Brain microvascular endothelial cell (primary cell): ENCODE measurements at regions not wholly inside any gene's neighbourhood (a gene's known extent, or its start where the extent isn't known, plus 50 kb on each side); places are given as distances from the start of the nearest gene placed in this dataset.

Experiments used
- DNase-seq: peaks from one replicate; pipeline ENCODE4 v3.0.0-alpha.2; 2020
- H3K27ac ChIP-seq: fragments of 250-450 bp; sonication (Bioruptor Pico); 2 replicates; pipeline ENCODE4 v1.5.1; 2020; ENCODE audit warnings: mild to moderate bottlenecking, moderate library complexity
- H3K27me3 ChIP-seq: fragments of 250-450 bp; sonication (Bioruptor Pico); replicated peaks from 2 replicates; pipeline ENCODE4 v1.5.1; 2020; ENCODE audit warnings: mild to moderate bottlenecking
- H3K36me3 ChIP-seq: fragments of 250-450 bp; sonication (Bioruptor Pico); replicated peaks from 2 replicates; pipeline ENCODE4 v1.5.1; 2020; ENCODE audit warnings: mild to moderate bottlenecking
- H3K4me3 ChIP-seq: 2 replicates; pipeline ENCODE4 v1.5.1; 2011; ENCODE audit warnings: low read depth, mild to moderate bottlenecking, control low read depth, low read length, moderate library complexity
- CTCF ChIP-seq: IDR thresholded peaks from 2 replicates; pipeline ENCODE4 v1.5.1; 2011; ENCODE audit warnings: low read depth, mild to moderate bottlenecking, moderate library complexity, low read length, control low read depth, inconsistent platforms; ENCODE audit errors: missing control alignments
- in situ Hi-C: cut with HindIII; loops from 2 replicates; pipeline ENCODE4 v1.10.0; 2017; ENCODE audit warnings: low sequenced_read_pairs, low pct_ligation_motif_present

- no peaks in the 10 kb centered on the region for H3K36me3 ChIP-seq
- no peak overlapping the region for H3K27ac ChIP-seq
- no peak overlapping the region for H3K4me3 ChIP-seq
- no peaks in the 10 kb centered on the region for H3K27me3 ChIP-seq
- DNase-seq: no peak
- no peak for TF ChIP-seq CTCF
- in situ Hi-C loops: no loop called here
These were observed 2219.9 kb downstream of the LRRC4C start for GRCh38 chr11:39239553-39239952.

- in situ Hi-C loops: no loop called here
- no peak overlapping the region for H3K4me3 ChIP-seq
- no peak overlapping the region for H3K27ac ChIP-seq
- TF ChIP-seq CTCF: no peak
- DNase-seq: no peak
- H3K27me3 ChIP-seq: no peaks in the 10 kb centered on the region
- H3K36me3 ChIP-seq: no peaks in the 10 kb centered on the region
These were observed 2222.5 kb downstream of the LRRC4C start for GRCh38 chr11:39236916-39237315.

GRCh38 chr11:39221550-39222138, 2237.8 kb downstream of the LRRC4C start:
- TF ChIP-seq CTCF: no peak
- in situ Hi-C loops: no loop called here

GRCh38 chr11:39220501-39221230, 2238.8 kb downstream of the LRRC4C start:
- no peak for TF ChIP-seq CTCF
- in situ Hi-C loops: no loop called here
- DNase-seq: no peak

More at GRCh38 chr11:39221550-39222138, 2237.8 kb downstream of the LRRC4C start:
- H3K36me3 ChIP-seq: no peaks in the 10 kb centered on the region
- H3K4me3 ChIP-seq: no peak overlapping the region
- DNase-seq: no peak
- H3K27ac ChIP-seq: no peak overlapping the region
- no peaks in the 10 kb centered on the region for H3K27me3 ChIP-seq

GRCh38 chr11:39220069-39220468, 2239.4 kb downstream of the LRRC4C start:
- H3K27me3 ChIP-seq: no peaks in the 10 kb centered on the region
- in situ Hi-C loops: no loop called here

More at GRCh38 chr11:39220501-39221230, 2238.8 kb downstream of the LRRC4C start:
- Histone ChIP-seq H3K27ac (no peak overlapping the region), H3K4me3 (no peak overlapping the region), H3K36me3 (no peaks in the 10 kb centered on the region), H3K27me3 (no peaks in the 10 kb centered on the region)

More at GRCh38 chr11:39220069-39220468, 2239.4 kb downstream of the LRRC4C start:
- Histone ChIP-seq H3K36me3 (no peaks in the 10 kb centered on the region), H3K27ac (no peak overlapping the region), H3K4me3 (no peak overlapping the region)
- TF ChIP-seq CTCF: no peak
- DNase-seq: no peak
